HepG2 (cell line): ENCODE measurements at regions not wholly inside any gene's neighbourhood (a gene's known extent, or its start where the extent isn't known, plus 50 kb on each side); places are given as distances from the start of the nearest gene placed in this dataset.

Source experiments
- NR2C2 ChIP-seq: sonication (generic); formaldehyde crosslinking; IDR thresholded peaks from 2 replicates; pipeline ENCODE4 v1.4.0; 2020; ENCODE audit warnings: missing genetic modification reagents, mild to moderate bottlenecking, moderate library complexity, borderline replicate concordance
- TCF7L2 ChIP-seq: IDR thresholded peaks from 2 replicates; pipeline ENCODE4 v1.6.1; 2011; ENCODE audit warnings: mild to moderate bottlenecking, low read depth, low read length, moderate library complexity

- no peak for TF ChIP-seq TCF7L2
- TF ChIP-seq NR2C2: no peak
These were observed 89.0 kb upstream of the LHX1 start for GRCh38 chr17:36848008-36848902.
